Fibroblast of skin of right quadriceps (primary cell): ENCODE measurements at regions not wholly inside any gene's neighbourhood (a gene's known extent, or its start where the extent isn't known, plus 50 kb on each side); places are given as distances from the start of the nearest gene placed in this dataset.

Experiments
- DNase-seq: peaks from one replicate; pipeline ENCODE4 v3.0.0-alpha.2; 2013

- no peak for DNase-seq
Observed at GRCh38 chr13:39167018-39167417, 128.8 kb downstream of the NHLRC3 start.

GRCh38 chr13:39170711-39171110 lies 132.5 kb downstream of the NHLRC3 start:
- DNase-seq: no peak

GRCh38 chr13:39185326-39185725 lies 147.1 kb downstream of the NHLRC3 start:
- DNase-seq: no peak

GRCh38 chr13:39186205-39186875 lies 148.1 kb downstream of the NHLRC3 start:
- no peak for DNase-seq

- DNase-seq: no peak
Observed at GRCh38 chr13:39189778-39190177, 151.5 kb downstream of the NHLRC3 start.

- DNase-seq: no peak
Observed at GRCh38 chr13:39196965-39197646, 158.8 kb downstream of the NHLRC3 start.

GRCh38 chr13:39197647-39198007 lies 159.4 kb downstream of the NHLRC3 start:
- no peak for DNase-seq

- DNase-seq: no peak
Observed at GRCh38 chr13:39200249-39200910, 162.1 kb downstream of the NHLRC3 start.

- no peak for DNase-seq
Observed at GRCh38 chr13:39201180-39201579, 162.9 kb downstream of the NHLRC3 start.

- no peak for DNase-seq
Observed at GRCh38 chr13:39202746-39203145, 164.5 kb downstream of the NHLRC3 start.

- DNase-seq: no peak
Observed at GRCh38 chr13:39208636-39209035, 170.4 kb downstream of the NHLRC3 start.

GRCh38 chr13:39209731-39210531 lies 171.7 kb downstream of the NHLRC3 start:
- peak; percentile 31 for DNase-seq

- peak; percentile 7 for DNase-seq
Observed at GRCh38 chr13:39210961-39211534, 172.8 kb downstream of the NHLRC3 start.

GRCh38 chr13:39215971-39216370 lies 177.7 kb downstream of the NHLRC3 start:
- no peak for DNase-seq

- no peak for DNase-seq
Observed at GRCh38 chr13:39217471-39217870, 179.2 kb downstream of the NHLRC3 start.

- no peak for DNase-seq
Observed at GRCh38 chr13:39224671-39225240, 186.5 kb downstream of the NHLRC3 start.

- DNase-seq: no peak
Observed at GRCh38 chr13:39225860-39226259, 187.6 kb downstream of the NHLRC3 start.

- DNase-seq: no peak
Observed at GRCh38 chr13:39226359-39226758, 188.1 kb downstream of the NHLRC3 start.

GRCh38 chr13:39232401-39232980 lies 194.2 kb downstream of the NHLRC3 start:
- no peak for DNase-seq

- DNase-seq: no peak
Observed at GRCh38 chr13:39232999-39233398, 194.7 kb downstream of the NHLRC3 start.

GRCh38 chr13:39233519-39233918 lies 195.3 kb downstream of the NHLRC3 start:
- DNase-seq: no peak

- DNase-seq: no peak
Observed at GRCh38 chr13:39244561-39245230, 206.4 kb downstream of the NHLRC3 start.
